GM23248 (cell line): ENCODE measurements at regions not wholly inside any gene's neighbourhood (a gene's known extent, or its start where the extent isn't known, plus 50 kb on each side); places are given as distances from the start of the nearest gene placed in this dataset.

Experiments
- DNase-seq: peaks from one replicate; pipeline ENCODE4 v3.0.0-alpha.2; 2015
- H2AFZ ChIP-seq: fragments of 200-600 bp; sonication (generic); 2 replicates; pipeline ENCODE4 v1.6.1; 2016; ENCODE audit warnings: antibody characterized with exemption
- H3F3A ChIP-seq: fragments of 200-600 bp; sonication (generic); 2 replicates; pipeline ENCODE4 v1.6.1; 2016; ENCODE audit warnings: mild to moderate bottlenecking, antibody characterized with exemption, mixed run types; ENCODE audit not compliant: insufficient read depth
- H3K27ac ChIP-seq: fragments of 200-600 bp; sonication (generic); 2 replicates; pipeline ENCODE4 v1.5.1; 2016; ENCODE audit warnings: mild to moderate bottlenecking
- H3K27me3 ChIP-seq: fragments of 200-600 bp; sonication (generic); replicated peaks from 2 replicates; pipeline ENCODE4 v1.6.1; 2016; ENCODE audit warnings: mild to moderate bottlenecking; ENCODE audit not compliant: insufficient read depth
- H3K36me3 ChIP-seq: fragments of 200-600 bp; sonication (generic); 2 replicates; pipeline ENCODE4 v1.6.1; 2016; ENCODE audit warnings: low read depth, mild to moderate bottlenecking
- H3K4me1 ChIP-seq: fragments of 200-600 bp; sonication (generic); 2 replicates; pipeline ENCODE4 v1.6.1; 2016; ENCODE audit warnings: mild to moderate bottlenecking; ENCODE audit not compliant: insufficient read depth
- H3K4me2 ChIP-seq: fragments of 200-600 bp; sonication (generic); one replicate; pipeline ENCODE4 v1.6.1; 2016; ENCODE audit warnings: mild to moderate bottlenecking; ENCODE audit not compliant: unreplicated experiment
- H3K4me3 ChIP-seq: fragments of 200-600 bp; sonication (generic); 2 replicates; pipeline ENCODE4 v1.5.1; 2016; ENCODE audit warnings: mild to moderate bottlenecking
- H3K79me2 ChIP-seq: fragments of 200-600 bp; sonication (generic); 2 replicates; pipeline ENCODE4 v1.6.1; 2016; ENCODE audit warnings: mild to moderate bottlenecking; ENCODE audit not compliant: insufficient read depth
- H3K9ac ChIP-seq: fragments of 200-600 bp; sonication (generic); 2 replicates; pipeline ENCODE4 v1.6.1; 2016; ENCODE audit warnings: mild to moderate bottlenecking
- H3K9me2 ChIP-seq: fragments of 200-600 bp; sonication (generic); 2 replicates; pipeline ENCODE4 v1.6.1; 2016; ENCODE audit warnings: mixed run types, mild to moderate bottlenecking, moderate library complexity; ENCODE audit not compliant: insufficient read depth
- H3K9me3 ChIP-seq: fragments of 200-600 bp; sonication (generic); one replicate; pipeline ENCODE4 v1.6.1; 2017; ENCODE audit warnings: low read depth
- H4K20me1 ChIP-seq: fragments of 200-600 bp; sonication (generic); 2 replicates; pipeline ENCODE4 v1.6.0; 2016; ENCODE audit not compliant: insufficient read depth
- EZH2 ChIP-seq: fragments of 200-600 bp; sonication (generic); IDR thresholded peaks from 2 replicates; pipeline ENCODE4 v1.6.1; 2018; ENCODE audit warnings: antibody characterized with exemption, mild to moderate bottlenecking; ENCODE audit not compliant: insufficient read depth, poor library complexity, severe bottlenecking
- EZH2phosphoT487 ChIP-seq: fragments of 200-600 bp; sonication (generic); IDR thresholded peaks from 2 replicates; pipeline ENCODE4 v1.6.1; 2018; ENCODE audit warnings: antibody characterized with exemption, moderate library complexity, mild to moderate bottlenecking, low read depth; ENCODE audit not compliant: insufficient read depth
- WGBS, 2 experiments: methylation state at CpG; one replicate each; pipeline ENCODE4 v1.1.6; 2015 to 2017; ENCODE audit warnings: low lambda C conversion rate in 2 of 2, low coverage in 1 of 2; ENCODE audit errors: missing lambda C conversion rate in 2 of 2; 5-methylcytosine and 5-hydroxymethylcytosine counted together
- in situ Hi-C: fragments of 300-500 bp; cut with MboI; formaldehyde crosslinking; loops from 2 replicates; pipeline ENCODE4 v1.15.0; 2020

GRCh38 chr5:122721127-122721526 is 53.8 kb upstream of the SNX2 start:
- DNase-seq, result no peak

GRCh38 chr5:122722341-122722740 is 52.5 kb upstream of the SNX2 start:
- Histone ChIP-seq H3K4me2 (no peak overlapping the region), H2AFZ (no peak overlapping the region), H3K27ac (no peak overlapping the region), H3K27me3 (no peaks in the 10 kb centered on the region), H3K4me1 (peaks cover 24% of the 10 kb centered on the region), H3K9me2 (no peaks in the 10 kb centered on the region), H3K36me3 (no peaks in the 10 kb centered on the region), H4K20me1 (no peaks in the 10 kb centered on the region), H3K4me3 (no peak overlapping the region), H3F3A (peaks cover 15% of the 10 kb centered on the region), H3K79me2 (no peaks in the 10 kb centered on the region), H3K9ac (no peak overlapping the region), H3K9me3 (no peaks in the 10 kb centered on the region)
- 94 to 97% methylated on average over 2 of the region's 2 CpGs for WGBS, 2 experiments
- TF ChIP-seq EZH2phosphoT487 (no peak), EZH2 (no peak)
- no peak for DNase-seq
- in situ Hi-C loops, result no loop called here

More at GRCh38 chr5:122721127-122721526, 53.8 kb upstream of the SNX2 start:
- H3K4me2 ChIP-seq, result no peak overlapping the region
- H3K4me3 ChIP-seq, result no peak overlapping the region
- H3K9me2 ChIP-seq, result no peaks in the 10 kb centered on the region
- no peaks in the 10 kb centered on the region for H3K79me2 ChIP-seq
- TF ChIP-seq EZH2 (no peak), EZH2phosphoT487 (no peak)
- peaks cover 9% of the 10 kb centered on the region; the same call in 1 of the 2 replicates for H3F3A ChIP-seq
- in situ Hi-C loops, result no loop called here
- no peaks in the 10 kb centered on the region for H3K36me3 ChIP-seq
- peaks cover 15% of the 10 kb centered on the region for H3K4me1 ChIP-seq
- no peaks in the 10 kb centered on the region for H3K27me3 ChIP-seq
- H4K20me1 ChIP-seq, result no peaks in the 10 kb centered on the region
- no peak overlapping the region for H3K27ac ChIP-seq
- WGBS, 2 experiments, result 89 to 90% methylated on average over 3 of the region's 3 CpGs
- H3K9me3 ChIP-seq, result no peaks in the 10 kb centered on the region
- no peak overlapping the region for H2AFZ ChIP-seq
- H3K9ac ChIP-seq, result no peak overlapping the region

- H3K9me2 ChIP-seq, result no peaks in the 10 kb centered on the region
- WGBS, 2 experiments, result 16 to 27% methylated on average over 4 of the region's 4 CpGs
- H4K20me1 ChIP-seq, result no peaks in the 10 kb centered on the region
- no peaks in the 10 kb centered on the region for H3K9me3 ChIP-seq
- in situ Hi-C loops, result no loop called here
- H2AFZ ChIP-seq, result peak overlapping the region; percentile 31
- no peaks in the 10 kb centered on the region for H3K36me3 ChIP-seq
- H3K4me1 ChIP-seq, result peaks cover 29% of the 10 kb centered on the region
- H3F3A ChIP-seq, result peaks cover 18% of the 10 kb centered on the region
- H3K27me3 ChIP-seq, result no peaks in the 10 kb centered on the region
- H3K27ac ChIP-seq, result peak overlapping the region; percentile 57
- peak overlapping the region; percentile 30 for H3K4me3 ChIP-seq
- DNase-seq, result peak; percentile 90
- H3K9ac ChIP-seq, result peak overlapping the region; percentile 18
- H3K4me2 ChIP-seq, result peak overlapping the region; percentile 63
- TF ChIP-seq EZH2 (no peak), EZH2phosphoT487 (no peak)
- H3K79me2 ChIP-seq, result no peaks in the 10 kb centered on the region
Observed at GRCh38 chr5:122723606-122724352, 51.1 kb upstream of the SNX2 start.
